ENCODE measurements at regions not wholly inside any gene's neighbourhood (a gene's known extent, or its start where the extent isn't known, plus 50 kb on each side); places are given as distances from the start of the nearest gene placed in this dataset.

DNA sequence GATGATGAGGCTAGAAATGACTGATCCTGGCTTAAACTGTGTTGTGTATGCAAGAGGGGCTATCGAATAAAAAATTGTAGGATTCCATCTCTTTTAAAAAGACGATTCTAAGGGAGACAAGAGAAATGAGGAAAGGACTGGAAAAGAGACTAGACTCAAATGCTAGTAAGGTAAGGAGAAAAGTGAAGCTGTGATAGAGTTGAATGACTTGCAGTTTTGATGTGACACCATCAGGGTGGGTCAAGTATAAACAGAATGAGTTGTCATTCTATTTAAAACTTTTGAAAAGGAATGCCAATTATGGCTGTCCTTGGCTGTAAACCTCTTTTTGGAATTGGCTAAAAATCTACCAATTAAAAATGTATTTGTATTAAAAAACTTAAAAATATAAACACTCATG lies 184.5 kb upstream of the PHF14 start:
- no peak for DNase-seq
- Histone ChIP-seq H3K36me3 (ENCODE audit: insufficient read depth, low read length) (no peaks in the 10 kb centered on the region), H3K9me3 (ENCODE audit: control insufficient read depth in 1 of 2, insufficient read depth in 1 of 2, low read length in 2 of 2) (peaks cover 0 to 4% of the 10 kb centered on the region in 2 experiments), H3K27me3 (ENCODE audit: control insufficient read depth in 1 of 2, insufficient read depth in 2 of 2, low read length in 2 of 2) (no peaks in the 10 kb centered on the region), H3K27ac (ENCODE audit: low read depth in 1 of 2, low read length in 2 of 2) (no peak overlapping the region), H3K4me3 (ENCODE audit: low read length) (no peak overlapping the region), H3K4me1 (ENCODE audit: insufficient read depth, low read length) (no peaks in the 10 kb centered on the region)
- Mint-ChIP-seq H3K36me3 (ENCODE audit: low read depth) (no peaks in the 10 kb centered on the region), H3K27me3 (no peaks in the 10 kb centered on the region), H3K4me1 (ENCODE audit: low read depth) (no peaks in the 10 kb centered on the region), H3K9me3 (no peaks in the 10 kb centered on the region), H3K4me3 (no peak overlapping the region), H3K27ac (no peak overlapping the region)
- ChIA-PET CTCF (no interaction called here), POLR2A (no interaction called here)
- ATAC-seq (ENCODE audit: poor library complexity) = no peak
- intact Hi-C loops (cut with DNase I, micrococcal nuclease) = no loop called here
- TF ChIP-seq, protein P1, sequence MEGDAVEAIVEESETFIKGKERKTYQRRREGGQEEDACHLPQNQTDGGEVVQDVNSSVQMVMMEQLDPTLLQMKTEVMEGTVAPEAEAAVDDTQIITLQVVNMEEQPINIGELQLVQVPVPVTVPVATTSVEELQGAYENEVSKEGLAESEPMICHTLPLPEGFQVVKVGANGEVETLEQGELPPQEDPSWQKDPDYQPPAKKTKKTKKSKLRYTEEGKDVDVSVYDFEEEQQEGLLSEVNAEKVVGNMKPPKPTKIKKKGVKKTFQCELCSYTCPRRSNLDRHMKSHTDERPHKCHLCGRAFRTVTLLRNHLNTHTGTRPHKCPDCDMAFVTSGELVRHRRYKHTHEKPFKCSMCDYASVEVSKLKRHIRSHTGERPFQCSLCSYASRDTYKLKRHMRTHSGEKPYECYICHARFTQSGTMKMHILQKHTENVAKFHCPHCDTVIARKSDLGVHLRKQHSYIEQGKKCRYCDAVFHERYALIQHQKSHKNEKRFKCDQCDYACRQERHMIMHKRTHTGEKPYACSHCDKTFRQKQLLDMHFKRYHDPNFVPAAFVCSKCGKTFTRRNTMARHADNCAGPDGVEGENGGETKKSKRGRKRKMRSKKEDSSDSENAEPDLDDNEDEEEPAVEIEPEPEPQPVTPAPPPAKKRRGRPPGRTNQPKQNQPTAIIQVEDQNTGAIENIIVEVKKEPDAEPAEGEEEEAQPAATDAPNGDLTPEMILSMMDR (IDR thresholded peaks at IDR 0.05) = no peak

DNA sequence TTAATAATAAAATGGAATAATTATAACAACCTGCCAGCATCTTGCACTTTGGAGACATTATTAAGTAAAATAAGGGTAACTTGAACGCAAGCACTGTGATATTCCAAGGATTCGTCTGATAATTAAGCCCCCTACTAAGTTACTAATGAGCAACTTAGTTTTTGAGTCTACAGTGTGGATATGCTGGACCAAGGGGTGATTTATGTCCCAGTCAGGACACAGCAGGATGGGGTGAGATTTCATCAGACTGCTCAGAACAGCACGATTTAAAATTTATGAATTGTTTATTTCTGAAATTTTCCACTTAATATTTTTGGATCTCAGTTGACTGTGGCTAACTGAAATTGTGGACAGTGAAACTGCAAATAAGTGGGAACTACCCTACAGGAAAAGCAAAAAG lies 182.8 kb upstream of the PHF14 start:
- H3K27me3 Mint-ChIP-seq = peaks cover 3% of the 10 kb centered on the region
- H3K36me3 Mint-ChIP-seq (ENCODE audit: low read depth) = no peaks in the 10 kb centered on the region
- Histone ChIP-seq H3K4me3 (ENCODE audit: low read length) (no peak overlapping the region), H3K27ac (ENCODE audit: low read depth in 1 of 2, low read length in 2 of 2) (no peak overlapping the region), H3K9me3 (ENCODE audit: control insufficient read depth in 1 of 2, insufficient read depth in 1 of 2, low read length in 2 of 2) (peaks cover 0 to 4% of the 10 kb centered on the region in 2 experiments), H3K4me1 (ENCODE audit: insufficient read depth, low read length) (no peaks in the 10 kb centered on the region), H3K36me3 (ENCODE audit: insufficient read depth, low read length) (no peaks in the 10 kb centered on the region), H3K27me3 (ENCODE audit: control insufficient read depth in 1 of 2, insufficient read depth in 2 of 2, low read length in 2 of 2) (no peaks in the 10 kb centered on the region)
- CTCF ChIA-PET = no interaction called here
- H3K4me3 Mint-ChIP-seq = no peak overlapping the region
- no peaks in the 10 kb centered on the region for H3K4me1 Mint-ChIP-seq (ENCODE audit: low read depth)
- no peak overlapping the region for H3K27ac Mint-ChIP-seq
- DNase-seq (no peak), ATAC-seq (ENCODE audit: poor library complexity) (no peak)
- TF ChIP-seq, protein P1 (IDR thresholded peaks at IDR 0.05) = no peak
- POLR2A ChIA-PET = no interaction called here
- H3K9me3 Mint-ChIP-seq = peaks cover 2% of the 10 kb centered on the region
- intact Hi-C loops (cut with DNase I, micrococcal nuclease) = no loop called here

DNA sequence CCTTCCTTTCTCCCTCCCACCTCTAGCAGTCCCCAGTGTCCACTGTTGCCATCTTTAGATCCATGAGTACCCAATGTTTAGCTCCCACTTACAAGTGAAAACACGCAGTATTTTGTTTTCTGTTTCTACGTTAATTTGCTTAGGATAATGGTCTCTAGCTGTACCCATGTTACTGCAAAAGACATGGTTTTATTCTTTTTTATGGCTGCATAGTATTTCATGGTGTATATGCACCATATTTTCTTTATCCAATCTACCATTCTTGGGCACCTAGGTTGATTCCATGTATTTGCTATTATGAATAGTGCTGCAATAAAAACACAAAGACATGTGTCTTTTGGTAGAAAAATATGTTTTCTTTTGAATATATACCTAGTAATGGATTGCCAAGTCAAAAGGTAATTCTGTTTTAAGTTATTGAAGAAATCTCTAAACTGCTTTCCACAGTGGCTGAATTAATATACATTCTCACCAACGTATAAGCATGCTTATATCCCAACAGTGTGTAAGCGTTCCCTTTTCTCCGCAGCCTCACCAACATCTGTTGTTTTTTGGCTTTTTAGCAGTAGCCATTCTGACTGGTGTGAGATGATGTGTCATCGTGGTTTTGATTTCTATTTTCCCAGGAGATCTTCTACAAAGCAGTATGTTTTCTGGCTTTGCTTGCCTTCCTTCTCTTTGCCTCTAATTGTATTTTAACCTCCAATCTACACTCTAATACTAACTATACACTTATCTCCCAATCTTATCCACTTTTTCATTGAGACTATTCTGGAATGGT lies 179.5 kb upstream of the PHF14 start:
- H3K27ac Mint-ChIP-seq = no peak overlapping the region
- intact Hi-C loops (cut with DNase I, micrococcal nuclease) = no loop called here
- TF ChIP-seq, protein P1 (IDR thresholded peaks at IDR 0.05) = no peak
- H3K9me3 Mint-ChIP-seq = peaks cover 3% of the 10 kb centered on the region
- H3K36me3 Mint-ChIP-seq (ENCODE audit: low read depth) = no peaks in the 10 kb centered on the region
- H3K27me3 ChIP-seq (ENCODE audit: control insufficient read depth in 1 of 2, insufficient read depth in 2 of 2, low read length in 2 of 2) = no peaks in the 10 kb centered on the region
- H3K27me3 Mint-ChIP-seq = peaks cover 4% of the 10 kb centered on the region
- DNase-seq (no peak), ATAC-seq (ENCODE audit: poor library complexity) (no peak)
- no peak overlapping the region for H3K4me3 ChIP-seq (ENCODE audit: low read length)
- no peaks in the 10 kb centered on the region for H3K4me1 Mint-ChIP-seq (ENCODE audit: low read depth)
- ChIA-PET POLR2A (no interaction called here), CTCF (no interaction called here)
- H3K4me3 Mint-ChIP-seq = no peak overlapping the region
- no peaks in the 10 kb centered on the region for H3K4me1 ChIP-seq (ENCODE audit: insufficient read depth, low read length)
- no peak overlapping the region for H3K27ac ChIP-seq (ENCODE audit: low read depth in 1 of 2, low read length in 2 of 2)
- no peaks in the 10 kb centered on the region for H3K36me3 ChIP-seq (ENCODE audit: insufficient read depth, low read length)
- no peaks in the 10 kb centered on the region for H3K9me3 ChIP-seq (ENCODE audit: control insufficient read depth in 1 of 2, insufficient read depth in 1 of 2, low read length in 2 of 2)
